ENCODE measurements at regions not wholly inside any gene's neighbourhood (a gene's known extent, or its start where the extent isn't known, plus 50 kb on each side); places are given as distances from the start of the nearest gene placed in this dataset.

- TF ChIP-seq, protein P1, sequence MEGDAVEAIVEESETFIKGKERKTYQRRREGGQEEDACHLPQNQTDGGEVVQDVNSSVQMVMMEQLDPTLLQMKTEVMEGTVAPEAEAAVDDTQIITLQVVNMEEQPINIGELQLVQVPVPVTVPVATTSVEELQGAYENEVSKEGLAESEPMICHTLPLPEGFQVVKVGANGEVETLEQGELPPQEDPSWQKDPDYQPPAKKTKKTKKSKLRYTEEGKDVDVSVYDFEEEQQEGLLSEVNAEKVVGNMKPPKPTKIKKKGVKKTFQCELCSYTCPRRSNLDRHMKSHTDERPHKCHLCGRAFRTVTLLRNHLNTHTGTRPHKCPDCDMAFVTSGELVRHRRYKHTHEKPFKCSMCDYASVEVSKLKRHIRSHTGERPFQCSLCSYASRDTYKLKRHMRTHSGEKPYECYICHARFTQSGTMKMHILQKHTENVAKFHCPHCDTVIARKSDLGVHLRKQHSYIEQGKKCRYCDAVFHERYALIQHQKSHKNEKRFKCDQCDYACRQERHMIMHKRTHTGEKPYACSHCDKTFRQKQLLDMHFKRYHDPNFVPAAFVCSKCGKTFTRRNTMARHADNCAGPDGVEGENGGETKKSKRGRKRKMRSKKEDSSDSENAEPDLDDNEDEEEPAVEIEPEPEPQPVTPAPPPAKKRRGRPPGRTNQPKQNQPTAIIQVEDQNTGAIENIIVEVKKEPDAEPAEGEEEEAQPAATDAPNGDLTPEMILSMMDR (IDR thresholded peaks at IDR 0.05; ENCODE audit: extremely low read depth in 1 of 2, insufficient read depth in 1 of 2, low read depth in 1 of 2, low read length in 2 of 2) = no peak
- TF ChIP-seq JUN (IDR thresholded peaks at IDR 0.05; ENCODE audit: borderline replicate concordance, insufficient read depth, insufficient read length, low read depth) (no peak), POLR2A (IDR thresholded peaks at IDR 0.05; ENCODE audit: low read depth, low read length) (no peak)
Observed at GRCh38 chr5:33283243-33283642, 157.5 kb upstream of the TARS1 start.

Measured in endothelial cell of umbilical vein (primary cell).